Sigmoid colon (tissue), 6 donors: ENCODE measurements at regions not wholly inside any gene's neighbourhood (a gene's known extent, or its start where the extent isn't known, plus 50 kb on each side); places are given as distances from the start of the nearest gene placed in this dataset.

Experiments used
- DNase-seq: peaks from one replicate; pipeline ENCODE4 v3.0.0-alpha.2; 2019
- H3K27ac ChIP-seq, 4 donors: fragments of 200-600 bp; sonication (generic); one replicate each; pipeline ENCODE4 v1.5.1; 2016 to 2019; ENCODE audit warnings: mild to moderate bottlenecking in 1 of 4
- H3K27me3 ChIP-seq, 3 donors: fragments of 200-600 bp; sonication (generic); one replicate each; pipeline ENCODE4 v1.5.1; 2019; ENCODE audit warnings: mild to moderate bottlenecking in 1 of 3
- H3K36me3 ChIP-seq, 4 donors: fragments of 200-600 bp; sonication (generic); one replicate each; pipeline ENCODE4 v1.5.1; 2016 to 2019
- H3K4me1 ChIP-seq, 4 donors: fragments of 200-600 bp; sonication (generic); one replicate each; pipeline ENCODE4 v1.5.1; 2017 to 2019
- H3K4me3 ChIP-seq, 4 donors: fragments of 200-600 bp; sonication (generic); one replicate each; pipeline ENCODE4 v1.5.1; 2017 to 2019; ENCODE audit warnings: mild to moderate bottlenecking in 2 of 4, moderate library complexity in 1 of 4
- H3K9me3 ChIP-seq, 4 donors: fragments of 200-600 bp in 3 of 4; sonication (generic) in 3 of 4; one replicate each; pipeline versions ENCODE4 v1.5.1 to v1.6.1; 2013 to 2019
- EP300 ChIP-seq, 4 donors: sonication (generic); formaldehyde crosslinking; IDR thresholded peaks; one replicate each; pipeline ENCODE4 v1.6.1; 2017; ENCODE audit warnings: antibody characterized with exemption in 4 of 4
- POLR2A ChIP-seq, 2 donors: fragments of 450-650 bp; IDR thresholded peaks; one replicate each; pipeline ENCODE4 v1.6.1; 2016; ENCODE audit warnings: antibody characterized with exemption in 2 of 2, mild to moderate bottlenecking in 2 of 2, moderate library complexity in 2 of 2
- POLR2AphosphoS5 ChIP-seq, 4 donors: sonication (generic); formaldehyde crosslinking; IDR thresholded peaks; one replicate each; pipeline ENCODE4 v1.6.1; 2017; ENCODE audit warnings: antibody characterized with exemption in 4 of 4
- WGBS, 2 donors: extraction: QIAGEN DNeasy Blood & Tissue Kit; methylation state at CpG; one replicate each; pipeline ENCODE4 v1.1.7; 2013; 5-methylcytosine and 5-hydroxymethylcytosine counted together
- intact Hi-C: fragments of 100-400 bp; cut with DNase I; formaldehyde crosslinking; loops from one replicate; pipeline ENCODE4 v1.15.1; 2023
- TF ChIP-seq, protein P1 (sequence below), 4 experiments: fragments of 450-650 bp in 3 of 4; fragments of 200-600 bp in 1 of 4; IDR thresholded peaks; one replicate each; pipeline ENCODE4 v1.5.1; 2016 to 2019; ENCODE audit warnings: antibody characterized with exemption in 4 of 4, mild to moderate bottlenecking in 3 of 4, moderate library complexity in 2 of 4
- donor health status: healthy with polysubstance abuse.
- donor health status: healthy.

DNA sequence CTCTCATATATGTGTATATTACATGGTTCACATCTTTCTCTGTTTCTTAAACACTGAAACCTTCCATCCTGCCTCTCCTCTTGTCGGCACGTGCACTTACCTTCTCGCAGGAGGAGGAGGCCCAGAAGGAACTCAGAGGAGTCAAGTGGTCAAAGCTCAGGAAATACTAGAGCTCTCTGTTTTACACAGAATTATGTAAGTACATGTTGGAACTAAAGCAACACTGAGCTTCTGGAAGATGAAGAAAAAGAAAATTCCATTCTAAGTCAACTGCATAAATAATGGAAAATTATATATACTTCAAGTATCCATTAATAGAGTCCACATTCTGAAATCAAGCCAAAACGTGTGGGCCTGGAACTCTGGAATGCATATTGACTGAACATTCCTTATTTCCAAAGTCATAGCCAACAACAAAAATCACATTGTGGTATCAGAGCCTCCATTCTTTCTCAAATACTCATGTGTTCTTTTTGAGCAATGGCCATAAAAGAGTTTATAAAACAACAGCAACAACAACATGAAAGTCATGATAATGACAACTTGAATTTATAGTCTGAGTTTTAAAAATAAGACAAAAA is 121.5 kb upstream of the RAI14 start:
- intact Hi-C loops = loop anchor here (5.0 kb wide), 2 partner anchors 123 to 527 kb away; partner anchors contain the start of genes AMACR and RAI14
- 86 to 91% methylated on average over 4 of the region's 4 CpGs for WGBS, 2 donors
- Histone ChIP-seq H3K27me3 (no peaks in the 10 kb centered on the region), H3K27ac (peak overlapping the region; percentile 38 to 87 (median 63)), H3K4me1 (peaks cover 0 to 50% (median 40%) of the 10 kb centered on the region in 4 donors), H3K36me3 (no peaks in the 10 kb centered on the region), H3K4me3 (no peak overlapping the region), H3K9me3 (no peaks in the 10 kb centered on the region)
- DNase-seq = no peak
- no peak for TF ChIP-seq POLR2AphosphoS5 (IDR thresholded peaks at IDR 0.05)
- TF ChIP-seq POLR2A (IDR thresholded peaks at IDR 0.05) = no peak

DNA sequence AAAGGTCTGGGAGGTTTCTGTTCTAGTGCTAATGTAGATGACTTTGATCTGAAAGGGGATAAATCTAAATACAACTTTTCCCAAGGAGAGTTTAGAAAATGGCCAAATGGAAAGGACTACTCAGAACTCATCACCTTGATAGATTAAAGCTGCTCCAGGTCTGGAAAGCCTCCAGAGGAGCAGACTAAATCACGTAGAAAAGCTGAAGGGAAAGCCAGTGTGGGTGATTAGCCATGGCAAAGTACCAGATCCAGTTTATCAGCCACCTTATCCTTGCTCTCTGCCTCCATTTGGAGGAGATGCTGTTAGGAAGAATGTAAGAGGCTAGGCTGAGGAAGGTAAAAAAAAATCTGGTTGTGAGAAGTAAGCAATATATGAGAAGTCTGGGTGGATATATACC is 120.7 kb upstream of the RAI14 start:
- WGBS, 2 donors = 67 to 77% methylated on average over 1 of the region's 1 CpG
- intact Hi-C loops = no loop called here
- no peak for DNase-seq
- Histone ChIP-seq H3K9me3 (no peaks in the 10 kb centered on the region), H3K4me1 (peaks cover 1 to 42% (median 32%) of the 10 kb centered on the region in 4 donors), H3K4me3 (no peak overlapping the region), H3K27me3 (no peaks in the 10 kb centered on the region), H3K27ac (peak overlapping the region in 2 of 4 donors; percentile 69 to 87), H3K36me3 (no peaks in the 10 kb centered on the region)
- TF ChIP-seq POLR2A (IDR thresholded peaks at IDR 0.05) (no peak), POLR2AphosphoS5 (IDR thresholded peaks at IDR 0.05) (no peak), EP300 (IDR thresholded peaks at IDR 0.05) (no peak)
- TF ChIP-seq, protein P1, sequence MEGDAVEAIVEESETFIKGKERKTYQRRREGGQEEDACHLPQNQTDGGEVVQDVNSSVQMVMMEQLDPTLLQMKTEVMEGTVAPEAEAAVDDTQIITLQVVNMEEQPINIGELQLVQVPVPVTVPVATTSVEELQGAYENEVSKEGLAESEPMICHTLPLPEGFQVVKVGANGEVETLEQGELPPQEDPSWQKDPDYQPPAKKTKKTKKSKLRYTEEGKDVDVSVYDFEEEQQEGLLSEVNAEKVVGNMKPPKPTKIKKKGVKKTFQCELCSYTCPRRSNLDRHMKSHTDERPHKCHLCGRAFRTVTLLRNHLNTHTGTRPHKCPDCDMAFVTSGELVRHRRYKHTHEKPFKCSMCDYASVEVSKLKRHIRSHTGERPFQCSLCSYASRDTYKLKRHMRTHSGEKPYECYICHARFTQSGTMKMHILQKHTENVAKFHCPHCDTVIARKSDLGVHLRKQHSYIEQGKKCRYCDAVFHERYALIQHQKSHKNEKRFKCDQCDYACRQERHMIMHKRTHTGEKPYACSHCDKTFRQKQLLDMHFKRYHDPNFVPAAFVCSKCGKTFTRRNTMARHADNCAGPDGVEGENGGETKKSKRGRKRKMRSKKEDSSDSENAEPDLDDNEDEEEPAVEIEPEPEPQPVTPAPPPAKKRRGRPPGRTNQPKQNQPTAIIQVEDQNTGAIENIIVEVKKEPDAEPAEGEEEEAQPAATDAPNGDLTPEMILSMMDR (IDR thresholded peaks at IDR 0.05) = no peak

DNA sequence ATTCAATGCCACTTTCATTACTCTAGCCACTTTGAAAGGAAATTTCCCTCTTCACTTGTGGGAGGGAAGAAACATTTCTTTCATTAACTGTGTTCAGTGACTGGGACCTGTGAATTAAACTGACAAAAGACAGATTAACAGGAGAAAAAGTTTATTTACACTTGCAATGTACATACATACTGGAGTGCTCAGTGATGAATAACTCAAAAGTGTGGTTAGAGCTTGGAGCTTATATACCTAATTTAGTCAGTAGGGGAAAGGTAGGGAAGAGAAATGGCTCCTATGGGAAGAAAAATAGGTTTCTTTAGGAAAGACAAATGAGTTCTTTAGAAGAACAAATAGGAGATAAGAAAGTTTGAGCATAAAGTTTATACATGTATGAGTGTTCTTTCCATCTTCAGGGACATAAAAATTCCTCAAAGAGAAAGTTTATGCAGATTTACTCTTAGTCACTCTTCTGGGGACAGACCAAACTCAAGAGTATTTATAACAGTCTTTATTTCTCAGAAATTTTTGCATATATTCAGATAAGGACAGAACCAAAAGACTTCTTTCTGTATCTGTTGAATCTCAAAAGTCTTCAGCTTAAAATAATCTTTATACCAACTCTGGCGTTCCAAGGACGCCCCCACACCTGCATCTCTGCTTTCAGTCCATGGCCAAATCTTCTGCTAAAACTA is 120.0 kb upstream of the RAI14 start:
- H3K27me3 ChIP-seq = no peaks in the 10 kb centered on the region
- TF ChIP-seq POLR2A (IDR thresholded peaks at IDR 0.05) = no peak
- TF ChIP-seq, protein P1 (IDR thresholded peaks at IDR 0.05) = no peak
- no peak for TF ChIP-seq EP300 (IDR thresholded peaks at IDR 0.05)
- no peak for TF ChIP-seq POLR2AphosphoS5 (IDR thresholded peaks at IDR 0.05)
- H3K27ac ChIP-seq = peak overlapping the region in 2 of 4 donors; percentile 69 to 87
- peaks cover 2 to 38% (median 29%) of the 10 kb centered on the region in 4 donors for H3K4me1 ChIP-seq
- 66 to 94% methylated on average over 2 of the region's 2 CpGs for WGBS, 2 donors
- no peak overlapping the region for H3K4me3 ChIP-seq
- intact Hi-C loops = no loop called here
- DNase-seq = no peak
- no peaks in the 10 kb centered on the region for H3K9me3 ChIP-seq
- no peaks in the 10 kb centered on the region for H3K36me3 ChIP-seq

DNA sequence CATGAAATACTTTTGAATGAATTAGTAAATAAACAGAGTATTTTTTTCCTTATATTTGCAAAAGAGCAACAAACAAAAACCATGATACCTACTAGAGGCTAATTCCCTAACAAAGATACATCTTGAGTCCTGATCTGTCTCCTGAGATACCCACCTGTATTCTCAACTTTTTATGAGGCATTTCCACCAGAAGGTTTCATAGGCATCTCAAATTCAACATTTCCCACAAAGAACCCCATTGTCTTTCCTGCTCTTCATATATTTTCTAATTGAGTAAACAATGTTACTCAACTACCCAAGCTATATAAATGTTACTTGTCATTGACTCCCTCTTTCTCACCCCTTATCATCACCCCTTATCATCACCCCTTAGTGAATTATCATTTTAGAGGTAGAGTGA is 119.4 kb upstream of the RAI14 start:
- intact Hi-C loops = no loop called here
- peak overlapping the region in 1 of 4 donors; percentile 87 for H3K27ac ChIP-seq
- H3K4me1 ChIP-seq = peaks cover 2 to 32% (median 26%) of the 10 kb centered on the region in 4 donors

DNA sequence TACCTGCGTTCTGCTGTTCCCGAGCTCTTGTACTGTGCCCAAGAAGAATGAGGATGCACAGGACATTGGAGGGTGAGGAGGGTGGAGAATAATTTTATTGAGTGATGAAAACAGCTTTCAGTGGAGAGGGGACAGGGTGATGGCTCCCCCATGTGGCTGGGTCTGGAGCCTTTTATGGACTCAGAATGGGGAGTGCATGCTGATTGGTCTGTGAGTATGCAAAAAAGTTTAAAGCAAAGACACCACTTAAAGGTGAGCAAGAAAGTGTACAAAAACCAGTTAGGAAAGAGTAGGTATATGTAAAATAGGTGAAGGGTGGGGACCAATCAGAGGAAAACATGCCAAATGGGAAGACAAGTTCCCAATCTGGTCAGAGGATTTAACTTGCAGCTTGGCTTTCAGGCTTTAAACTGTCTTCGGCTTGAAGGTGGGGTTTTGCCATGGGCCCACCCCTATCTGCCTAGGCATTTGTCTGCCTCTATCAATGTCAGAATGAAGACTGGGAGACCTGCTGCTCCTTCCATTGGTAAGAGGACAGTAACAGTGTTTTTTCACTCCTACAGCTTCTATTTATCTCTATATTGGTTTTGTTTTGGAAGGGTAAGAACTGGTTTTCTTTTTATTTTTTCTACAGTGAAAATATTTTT is 118.0 kb upstream of the RAI14 start:
- Histone ChIP-seq H3K4me3 (no peak overlapping the region), H3K9me3 (no peaks in the 10 kb centered on the region), H3K27ac (no peak overlapping the region), H3K4me1 (peaks cover 2 to 25% (median 16%) of the 10 kb centered on the region in 4 donors), H3K27me3 (no peaks in the 10 kb centered on the region), H3K36me3 (no peaks in the 10 kb centered on the region)
- WGBS, 2 donors = 94 to 96% methylated on average over 3 of the region's 3 CpGs
- TF ChIP-seq EP300 (IDR thresholded peaks at IDR 0.05) = no peak
- TF ChIP-seq, protein P1 (IDR thresholded peaks at IDR 0.05) = peak in 2 of 4 experiments; percentile 11 to 34
- intact Hi-C loops = no loop called here
- no peak for DNase-seq

More for the DNA sequence above, 119.4 kb upstream of the RAI14 start:
- no peak for DNase-seq
- Histone ChIP-seq H3K9me3 (no peaks in the 10 kb centered on the region), H3K4me3 (no peak overlapping the region), H3K27me3 (no peaks in the 10 kb centered on the region), H3K36me3 (no peaks in the 10 kb centered on the region)
- no peak for TF ChIP-seq POLR2A (IDR thresholded peaks at IDR 0.05)
